ENCODE measurements at regions not wholly inside any gene's neighbourhood (a gene's known extent, or its start where the extent isn't known, plus 50 kb on each side); places are given as distances from the start of the nearest gene placed in this dataset.

- TF ChIP-seq POLR2A (IDR thresholded peaks at IDR 0.05) = no peak
- no peak for TF ChIP-seq EP300 (IDR thresholded peaks at IDR 0.05)
These were observed 58.0 kb upstream of the PSMA6 start for GRCh38 chr14:35234012-35234805.

Measured in tibial nerve (tissue), 3 donors.